Dendritic cell treated with granulocyte-macrophage colony-stimulating factor and Interleukin-4, amounts not matched to agents 40 ng/mL and 50 ng/mL, for 4 days (primary cell): ENCODE measurements at regions not wholly inside any gene's neighbourhood (a gene's known extent, or its start where the extent isn't known, plus 50 kb on each side); places are given as distances from the start of the nearest gene placed in this dataset.
"Not testable (repeated sequence)": the region's sequence is repeated elsewhere in the genome, so short reads cannot be mapped to it uniquely, and the experiment has no call there.

Source experiments
- H3K27ac Mint-ChIP-seq: one replicate; pipeline ENCODE4 v1.8.0; 2022; ENCODE audit warnings: mild to moderate bottlenecking, mixed read lengths
- H3K27me3 Mint-ChIP-seq: one replicate; pipeline ENCODE4 v1.8.0; 2022; ENCODE audit warnings: mild to moderate bottlenecking, mixed read lengths
- H3K36me3 Mint-ChIP-seq: one replicate; pipeline ENCODE4 v1.8.0; 2022; ENCODE audit warnings: low read depth, mixed read lengths
- H3K4me1 Mint-ChIP-seq: one replicate; pipeline ENCODE4 v1.8.0; 2022; ENCODE audit warnings: low read depth, mixed read lengths
- H3K4me3 Mint-ChIP-seq: one replicate; pipeline ENCODE4 v1.8.0; 2022; ENCODE audit warnings: mild to moderate bottlenecking, moderate library complexity, mixed read lengths
- H3K9me3 Mint-ChIP-seq: one replicate; pipeline ENCODE4 v1.8.0; 2022; ENCODE audit warnings: mixed read lengths
- intact Hi-C: fragments of 100-400 bp; cut with micrococcal nuclease; formaldehyde crosslinking; loops from one replicate; pipeline ENCODE4 v1.15.0; 2022

- Mint-ChIP-seq H3K27me3 (no peaks in the 10 kb centered on the region), H3K9me3 (peaks cover 10% of the 10 kb centered on the region), H3K4me1 (no peaks in the 10 kb centered on the region), H3K36me3 (no peaks in the 10 kb centered on the region), H3K4me3 (no peak overlapping the region), H3K27ac (no peak overlapping the region)
- intact Hi-C loops = no loop called here
These were observed 1426.4 kb downstream of the PCDH9 start for GRCh38 chr13:65803530-65804392.

- Mint-ChIP-seq H3K4me1 (no peaks in the 10 kb centered on the region), H3K4me3 (no peak overlapping the region), H3K36me3 (no peaks in the 10 kb centered on the region), H3K9me3 (peaks cover 15% of the 10 kb centered on the region), H3K27ac (no peak overlapping the region), H3K27me3 (no peaks in the 10 kb centered on the region)
- intact Hi-C loops = no loop called here
These were observed 1440.3 kb downstream of the PCDH9 start for GRCh38 chr13:65789815-65790214.

GRCh38 chr13:65787082-65787481, 1443.1 kb downstream of the PCDH9 start:
- H3K27ac Mint-ChIP-seq = no peak overlapping the region
- no peak overlapping the region for H3K4me3 Mint-ChIP-seq
- intact Hi-C loops = no loop called here
- no peaks in the 10 kb centered on the region for H3K4me1 Mint-ChIP-seq
- H3K27me3 Mint-ChIP-seq = no peaks in the 10 kb centered on the region
- peaks cover 35% of the 10 kb centered on the region for H3K9me3 Mint-ChIP-seq
- no peaks in the 10 kb centered on the region for H3K36me3 Mint-ChIP-seq

DNA sequence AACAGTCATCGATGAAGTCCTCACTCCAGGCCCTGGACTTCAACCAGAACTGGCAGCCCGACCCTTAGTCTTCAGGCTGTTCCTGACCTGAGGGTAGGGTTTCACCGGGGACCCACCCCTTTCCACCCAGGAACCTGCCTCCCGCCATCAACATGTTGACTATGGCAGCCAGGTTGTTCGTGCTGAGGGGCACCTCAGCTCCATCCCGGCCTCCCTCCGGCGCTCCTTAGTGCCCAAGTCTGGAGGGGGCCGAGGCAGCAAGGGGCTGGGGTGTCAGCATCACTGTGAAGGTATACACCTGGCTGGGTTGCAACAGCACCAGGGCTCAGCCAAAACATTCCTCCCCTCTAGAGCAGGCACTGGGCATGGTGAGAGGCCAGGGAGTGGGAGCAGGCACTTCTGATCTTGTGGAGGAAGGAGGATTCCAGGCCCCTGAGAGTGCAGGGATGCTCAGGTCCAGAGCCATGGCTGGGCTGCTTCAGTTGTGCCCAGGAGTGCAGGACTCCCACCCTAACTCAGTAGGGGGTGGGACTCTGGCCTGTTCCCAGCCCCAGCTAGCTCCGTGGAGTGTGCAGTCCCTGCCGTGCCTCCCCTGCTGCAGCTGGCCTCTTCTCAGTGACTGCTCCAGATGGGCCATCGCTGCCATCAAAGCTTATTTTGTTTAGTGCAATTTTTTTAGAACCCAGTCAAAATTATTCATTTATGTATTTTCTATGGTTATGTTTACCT, 1445.9 kb downstream of the PCDH9 start:
- Mint-ChIP-seq H3K27ac (no peak overlapping the region), H3K4me1 (no peaks in the 10 kb centered on the region), H3K9me3 (peaks cover 41% of the 10 kb centered on the region), H3K27me3 (no peaks in the 10 kb centered on the region), H3K4me3 (no peak overlapping the region), H3K36me3 (no peaks in the 10 kb centered on the region)
- intact Hi-C loops = no loop called here

GRCh38 chr13:65783383-65783782, 1446.8 kb downstream of the PCDH9 start:
- Mint-ChIP-seq H3K4me1 (no peaks in the 10 kb centered on the region), H3K9me3 (peaks cover 45% of the 10 kb centered on the region), H3K27me3 (no peaks in the 10 kb centered on the region), H3K27ac (no peak overlapping the region), H3K36me3 (no peaks in the 10 kb centered on the region), H3K4me3 (no peak overlapping the region)
- intact Hi-C loops = no loop called here

DNA sequence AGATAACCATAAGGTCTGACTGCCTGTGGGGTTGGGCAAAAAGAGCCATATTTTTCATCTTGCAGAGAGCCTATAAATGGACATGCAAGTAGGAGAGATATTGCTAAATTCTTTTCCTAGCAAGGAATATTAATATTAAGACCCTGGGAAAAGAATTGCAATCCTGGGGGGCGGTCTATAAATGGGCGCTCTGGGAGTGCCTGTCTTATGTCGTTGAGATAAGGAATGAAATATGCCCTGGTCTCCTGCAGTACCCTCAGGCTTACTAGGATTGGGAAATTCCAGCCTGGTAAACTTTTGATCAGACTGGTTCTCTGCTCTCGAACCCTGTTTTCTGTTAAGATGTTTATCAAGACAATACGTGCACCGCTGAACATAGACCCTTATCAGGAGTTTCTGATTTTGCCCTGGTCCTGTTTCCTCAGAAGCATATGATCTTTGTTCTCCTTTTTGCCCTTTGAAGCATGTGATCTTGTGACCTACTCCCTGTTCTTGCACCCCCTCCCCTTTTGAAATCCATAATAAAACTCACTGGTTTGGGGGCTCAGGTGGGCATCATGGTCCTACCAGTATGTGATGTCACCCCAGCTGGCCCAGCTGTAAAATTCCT, 1458.3 kb downstream of the PCDH9 start:
- intact Hi-C loops, H3K4me1 Mint-ChIP-seq, H3K27ac Mint-ChIP-seq, H3K4me3 Mint-ChIP-seq, H3K27me3 Mint-ChIP-seq, H3K36me3 Mint-ChIP-seq: not testable (repeated sequence)
- H3K9me3 Mint-ChIP-seq = peaks cover 52% of the 10 kb centered on the region

- H3K27ac Mint-ChIP-seq = no peak overlapping the region
These were observed 1461.6 kb downstream of the PCDH9 start for GRCh38 chr13:65768545-65768944.

DNA sequence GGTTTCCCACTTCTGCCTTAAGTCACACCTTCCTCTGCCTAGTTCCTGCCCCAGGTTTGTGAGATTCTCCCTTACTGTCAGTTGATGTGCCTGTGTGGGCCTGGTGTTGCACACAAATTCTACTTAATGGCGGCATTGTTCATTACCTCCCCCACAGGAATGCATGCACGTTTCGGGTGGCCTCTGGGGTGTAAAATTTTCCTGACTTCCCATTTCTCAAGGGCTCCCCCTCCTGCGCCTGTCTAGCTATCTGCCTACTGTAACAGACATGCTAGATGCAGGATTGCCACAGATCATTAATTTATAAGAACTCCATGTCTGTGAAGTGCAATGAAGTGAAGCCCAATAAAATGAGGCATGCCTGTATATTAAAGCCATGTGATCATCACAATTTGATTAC, 1466.3 kb downstream of the PCDH9 start:
- Mint-ChIP-seq H3K4me3 (no peak overlapping the region), H3K27me3 (no peaks in the 10 kb centered on the region), H3K4me1 (no peaks in the 10 kb centered on the region), H3K36me3 (no peaks in the 10 kb centered on the region), H3K27ac (no peak overlapping the region), H3K9me3 (peaks cover 51% of the 10 kb centered on the region)
- intact Hi-C loops = no loop called here

More at GRCh38 chr13:65768545-65768944, 1461.6 kb downstream of the PCDH9 start:
- Mint-ChIP-seq H3K36me3 (no peaks in the 10 kb centered on the region), H3K4me3 (no peak overlapping the region), H3K4me1 (no peaks in the 10 kb centered on the region), H3K9me3 (peaks cover 41% of the 10 kb centered on the region), H3K27me3 (no peaks in the 10 kb centered on the region)
- intact Hi-C loops = no loop called here

- no peak overlapping the region for H3K27ac Mint-ChIP-seq
- intact Hi-C loops = no loop called here
- no peaks in the 10 kb centered on the region for H3K36me3 Mint-ChIP-seq
- H3K4me1 Mint-ChIP-seq = no peaks in the 10 kb centered on the region
- no peak overlapping the region for H3K4me3 Mint-ChIP-seq
- H3K27me3 Mint-ChIP-seq = no peaks in the 10 kb centered on the region
- peaks cover 59% of the 10 kb centered on the region for H3K9me3 Mint-ChIP-seq
These were observed 1468.1 kb downstream of the PCDH9 start for GRCh38 chr13:65762012-65762411.

- H3K27ac Mint-ChIP-seq = no peak overlapping the region
- H3K27me3 Mint-ChIP-seq = no peaks in the 10 kb centered on the region
- intact Hi-C loops = no loop called here
- H3K36me3 Mint-ChIP-seq = no peaks in the 10 kb centered on the region
- peaks cover 60% of the 10 kb centered on the region for H3K9me3 Mint-ChIP-seq
- H3K4me1 Mint-ChIP-seq = no peaks in the 10 kb centered on the region
- H3K4me3 Mint-ChIP-seq = no peak overlapping the region
These were observed 1474.0 kb downstream of the PCDH9 start for GRCh38 chr13:65756071-65756671.

DNA sequence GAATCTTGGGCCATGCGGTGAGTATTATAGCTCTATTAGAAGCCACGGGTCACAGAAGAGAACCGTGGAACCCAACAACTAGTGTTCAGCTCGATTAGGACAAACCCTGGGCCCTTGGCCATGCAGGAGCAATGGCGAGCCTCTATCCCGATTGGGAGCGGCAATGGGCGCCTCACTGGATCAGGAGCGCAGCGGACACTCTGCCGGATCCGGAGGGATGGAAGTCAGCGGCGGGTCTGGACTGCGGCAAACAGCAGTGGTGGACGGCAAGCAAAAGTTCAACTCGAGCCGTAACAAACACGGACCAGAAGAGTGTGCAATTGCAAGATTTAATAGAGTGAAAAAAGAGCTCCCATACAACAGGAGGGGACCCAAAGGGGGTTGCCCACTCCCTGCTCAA, 1481.9 kb downstream of the PCDH9 start:
- H3K4me3 Mint-ChIP-seq = no peak overlapping the region
- H3K27me3 Mint-ChIP-seq = no peaks in the 10 kb centered on the region
- H3K36me3 Mint-ChIP-seq = no peaks in the 10 kb centered on the region
- no peaks in the 10 kb centered on the region for H3K4me1 Mint-ChIP-seq
- intact Hi-C loops = no loop called here
- H3K27ac Mint-ChIP-seq = no peak overlapping the region
- peaks cover 39% of the 10 kb centered on the region for H3K9me3 Mint-ChIP-seq

DNA sequence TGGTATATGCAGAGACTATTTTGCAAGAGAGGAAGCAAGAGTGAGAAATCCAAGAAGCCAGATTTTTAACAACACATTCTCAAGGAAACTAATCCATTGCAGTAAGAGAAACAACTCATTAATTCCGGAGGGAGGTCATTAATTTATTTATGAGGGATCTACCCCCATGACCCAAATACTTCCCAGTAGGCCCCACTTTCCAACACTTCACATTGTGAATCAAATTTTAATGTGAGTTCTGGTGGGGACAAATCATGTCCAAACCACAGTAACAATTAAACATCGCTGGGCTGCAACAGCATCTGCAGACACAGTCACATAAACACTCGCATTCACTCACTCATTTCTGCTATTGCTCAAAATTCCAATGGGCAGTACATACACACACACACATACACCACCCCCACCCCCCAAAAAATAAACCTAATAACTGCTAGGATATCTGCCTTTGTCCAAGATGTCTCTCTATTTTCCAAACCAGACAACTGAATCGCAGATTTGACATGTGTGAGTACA, 1483.7 kb downstream of the PCDH9 start:
- intact Hi-C loops = no loop called here
- Mint-ChIP-seq H3K36me3 (no peaks in the 10 kb centered on the region), H3K9me3 (peaks cover 39% of the 10 kb centered on the region), H3K27me3 (no peaks in the 10 kb centered on the region), H3K4me1 (no peaks in the 10 kb centered on the region), H3K27ac (no peak overlapping the region), H3K4me3 (no peak overlapping the region)

DNA sequence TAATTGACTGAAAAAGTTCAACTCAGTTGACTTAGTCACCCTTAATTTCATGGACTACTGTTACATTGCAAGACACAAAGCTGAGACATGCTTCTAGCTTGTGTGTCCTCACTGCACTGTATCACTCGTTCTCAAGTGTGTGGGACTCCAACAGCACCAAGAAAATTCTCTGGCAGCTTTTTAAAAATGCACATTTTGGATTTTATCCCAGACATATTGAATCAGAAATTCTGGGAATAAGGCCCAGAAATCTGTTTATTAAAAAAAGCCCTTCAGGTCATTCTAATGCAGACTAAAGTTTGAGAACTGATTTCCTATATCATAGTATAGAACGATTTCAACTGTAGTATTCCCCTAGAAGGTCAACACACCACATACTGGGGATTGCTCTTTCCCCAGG, 1485.3 kb downstream of the PCDH9 start:
- intact Hi-C loops = no loop called here
- H3K9me3 Mint-ChIP-seq = peaks cover 29% of the 10 kb centered on the region
- H3K4me3 Mint-ChIP-seq = no peak overlapping the region
- no peak overlapping the region for H3K27ac Mint-ChIP-seq
- no peaks in the 10 kb centered on the region for H3K27me3 Mint-ChIP-seq
- H3K36me3 Mint-ChIP-seq = no peaks in the 10 kb centered on the region
- no peaks in the 10 kb centered on the region for H3K4me1 Mint-ChIP-seq

DNA sequence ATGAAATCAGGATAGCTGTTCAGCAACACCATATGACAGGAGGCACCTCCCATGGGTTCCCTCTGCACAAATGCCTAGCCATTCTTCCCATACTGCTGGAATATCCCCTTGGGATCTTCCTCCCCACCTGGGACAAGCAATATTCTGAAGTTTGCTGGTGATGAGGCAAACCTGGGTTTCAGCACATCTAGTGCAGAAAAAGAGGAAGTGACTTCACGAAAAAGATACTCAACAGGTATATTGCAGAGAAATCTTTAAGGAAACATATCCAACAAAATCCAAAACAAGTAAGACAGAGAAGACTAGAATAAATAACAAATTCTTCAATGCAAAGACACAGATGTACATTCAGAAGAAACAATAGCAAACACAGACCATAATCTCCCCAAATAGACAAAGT, 1497.0 kb downstream of the PCDH9 start:
- Mint-ChIP-seq H3K27me3 (no peaks in the 10 kb centered on the region), H3K36me3 (no peaks in the 10 kb centered on the region), H3K27ac (no peak overlapping the region), H3K4me1 (no peaks in the 10 kb centered on the region), H3K9me3 (peaks cover 66% of the 10 kb centered on the region), H3K4me3 (no peak overlapping the region)
- intact Hi-C loops = no loop called here
